Vagina (tissue), 2 donors: ENCODE measurements at regions not wholly inside any gene's neighbourhood (a gene's known extent, or its start where the extent isn't known, plus 50 kb on each side); places are given as distances from the start of the nearest gene placed in this dataset.

Experiments used
- POLR2A ChIP-seq, 2 donors: fragments of 450-650 bp; IDR thresholded peaks; one replicate each; pipeline ENCODE4 v1.6.1; 2017; ENCODE audit warnings: antibody characterized with exemption in 2 of 2, mild to moderate bottlenecking in 2 of 2, moderate library complexity in 2 of 2
- POLR2AphosphoS5 ChIP-seq, 2 donors: sonication (generic); formaldehyde crosslinking; IDR thresholded peaks; one replicate each; pipeline ENCODE4 v1.9.0; 2017; ENCODE audit warnings: antibody characterized with exemption in 2 of 2, mild to moderate bottlenecking in 2 of 2, low read depth in 1 of 2; ENCODE audit not compliant: insufficient read depth in 1 of 2
- TF ChIP-seq, protein P1 (sequence below), 3 experiments: fragments of 450-650 bp in 2 of 3; fragments of 200-600 bp in 1 of 3; sonication (generic) in 1 of 3; IDR thresholded peaks; one replicate each; pipeline ENCODE4 v1.5.1; 2017 to 2019; ENCODE audit warnings: antibody characterized with exemption in 3 of 3, mild to moderate bottlenecking in 2 of 3, moderate library complexity in 2 of 3

GRCh38 chr22:47335460-47335859, 573.0 kb downstream of the TBC1D22A start:
- TF ChIP-seq, protein P1, sequence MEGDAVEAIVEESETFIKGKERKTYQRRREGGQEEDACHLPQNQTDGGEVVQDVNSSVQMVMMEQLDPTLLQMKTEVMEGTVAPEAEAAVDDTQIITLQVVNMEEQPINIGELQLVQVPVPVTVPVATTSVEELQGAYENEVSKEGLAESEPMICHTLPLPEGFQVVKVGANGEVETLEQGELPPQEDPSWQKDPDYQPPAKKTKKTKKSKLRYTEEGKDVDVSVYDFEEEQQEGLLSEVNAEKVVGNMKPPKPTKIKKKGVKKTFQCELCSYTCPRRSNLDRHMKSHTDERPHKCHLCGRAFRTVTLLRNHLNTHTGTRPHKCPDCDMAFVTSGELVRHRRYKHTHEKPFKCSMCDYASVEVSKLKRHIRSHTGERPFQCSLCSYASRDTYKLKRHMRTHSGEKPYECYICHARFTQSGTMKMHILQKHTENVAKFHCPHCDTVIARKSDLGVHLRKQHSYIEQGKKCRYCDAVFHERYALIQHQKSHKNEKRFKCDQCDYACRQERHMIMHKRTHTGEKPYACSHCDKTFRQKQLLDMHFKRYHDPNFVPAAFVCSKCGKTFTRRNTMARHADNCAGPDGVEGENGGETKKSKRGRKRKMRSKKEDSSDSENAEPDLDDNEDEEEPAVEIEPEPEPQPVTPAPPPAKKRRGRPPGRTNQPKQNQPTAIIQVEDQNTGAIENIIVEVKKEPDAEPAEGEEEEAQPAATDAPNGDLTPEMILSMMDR (IDR thresholded peaks at IDR 0.05): no peak
- TF ChIP-seq POLR2A (IDR thresholded peaks at IDR 0.05) (no peak), POLR2AphosphoS5 (IDR thresholded peaks at IDR 0.05; ENCODE audit: insufficient read depth in 1 of 2, low read depth in 1 of 2) (no peak)
